CD14-positive monocyte (primary cell): ENCODE measurements at regions not wholly inside any gene's neighbourhood (a gene's known extent, or its start where the extent isn't known, plus 50 kb on each side); places are given as distances from the start of the nearest gene placed in this dataset.

ENCODE experiments used
- DNase-seq, 3 donors: peaks; one replicate each; pipeline ENCODE4 v3.0.0-alpha.2; 2011 to 2022
- H2AFZ ChIP-seq: 2 replicates; pipeline ENCODE4 v1.6.0; 2012; ENCODE audit warnings: mild to moderate bottlenecking, low read depth, low read length, inconsistent platforms; ENCODE audit not compliant: insufficient read depth, poor library complexity, severe bottlenecking
- H3K27ac ChIP-seq, 2 donors: 1 replicate in 1 of 2; 2 replicates in 1 of 2; pipeline ENCODE4 v1.5.1; 2012 to 2013; ENCODE audit warnings: low read length in 2 of 2, control low read depth in 1 of 2, inconsistent platforms in 1 of 2, low read depth in 1 of 2, mild to moderate bottlenecking in 1 of 2
- H3K27me3 ChIP-seq, 2 donors: one replicate each; pipeline versions ENCODE4 v1.6.0 to v1.6.1; 2011 to 2013; ENCODE audit warnings: low read length in 2 of 2; ENCODE audit not compliant: control insufficient read depth in 2 of 2, insufficient read depth in 2 of 2
- H3K36me3 ChIP-seq, 2 donors: replicated peaks in 1 of 2; 1 replicate in 1 of 2; 2 replicates in 1 of 2; pipeline versions ENCODE4 v1.5.1 to v1.6.1; 2012 to 2013; ENCODE audit warnings: low read length in 2 of 2, control low read depth in 1 of 2, inconsistent platforms in 1 of 2, mild to moderate bottlenecking in 1 of 2; ENCODE audit not compliant: insufficient read depth in 2 of 2, control insufficient read depth in 1 of 2
- H3K4me1 ChIP-seq, 2 donors: 1 replicate in 1 of 2; 2 replicates in 1 of 2; pipeline versions ENCODE4 v1.5.1 to v1.6.1; 2012 to 2013; ENCODE audit warnings: low read length in 2 of 2, control low read depth in 1 of 2, inconsistent platforms in 1 of 2, mild to moderate bottlenecking in 1 of 2, moderate library complexity in 1 of 2; ENCODE audit not compliant: insufficient read depth in 2 of 2, control insufficient read depth in 1 of 2
- H3K4me2 ChIP-seq: replicated peaks from 2 replicates; pipeline ENCODE3; 2012; ENCODE audit warnings: low read length, moderate library complexity, mild to moderate bottlenecking; ENCODE audit not compliant: poor library complexity, severe bottlenecking; ENCODE audit errors: extremely low read depth
- H3K4me3 ChIP-seq, 3 experiments: fragments of 200-600 bp in 1 of 3; sonication (generic) in 1 of 3; replicated peaks in 1 of 3; 1 replicate in 2 of 3; 2 replicates in 1 of 3; pipeline ENCODE4 v1.5.1; 2011 to 2013; ENCODE audit warnings: low read length in 3 of 3, mild to moderate bottlenecking in 3 of 3, control low read depth in 2 of 3, low read depth in 2 of 3, inconsistent platforms in 1 of 3, moderate library complexity in 1 of 3
- H3K79me2 ChIP-seq: 2 replicates; pipeline ENCODE4 v1.6.0; 2012; ENCODE audit warnings: mild to moderate bottlenecking, control low read depth, inconsistent platforms, low read length, moderate library complexity; ENCODE audit not compliant: insufficient read depth
- H3K9ac ChIP-seq: 2 replicates; pipeline ENCODE4 v1.6.0; 2017; ENCODE audit warnings: low read length, mild to moderate bottlenecking; ENCODE audit not compliant: insufficient read depth, poor library complexity, severe bottlenecking
- H3K9me3 ChIP-seq, 2 donors: replicated peaks in 1 of 2; 1 replicate in 1 of 2; 2 replicates in 1 of 2; pipeline versions ENCODE4 v1.5.1 to v1.6.1; 2012 to 2013; ENCODE audit warnings: low read length in 2 of 2, control low read depth in 1 of 2; ENCODE audit not compliant: control insufficient read depth in 1 of 2, insufficient read depth in 1 of 2
- H4K20me1 ChIP-seq: 2 replicates; pipeline ENCODE4 v1.6.0; 2012; ENCODE audit warnings: mild to moderate bottlenecking, low read length, control low read depth, moderate library complexity; ENCODE audit not compliant: insufficient read depth
- H3K27ac Mint-ChIP-seq, 7 donors: one replicate each; pipeline ENCODE4 v1.8.0; 2020; ENCODE audit warnings: mild to moderate bottlenecking in 7 of 7, mixed read lengths in 7 of 7, moderate library complexity in 6 of 7, inconsistent platforms in 2 of 7
- H3K27me3 Mint-ChIP-seq, 3 donors: one replicate each; pipeline ENCODE4 v1.8.0; 2021 to 2022; ENCODE audit warnings: low read depth in 3 of 3, mild to moderate bottlenecking in 3 of 3, mixed read lengths in 3 of 3, moderate library complexity in 3 of 3, inconsistent platforms in 1 of 3
- H3K36me3 Mint-ChIP-seq, 2 donors: one replicate each; pipeline ENCODE4 v1.8.0; 2020; ENCODE audit warnings: mixed read lengths in 2 of 2, inconsistent platforms in 1 of 2, mild to moderate bottlenecking in 1 of 2
- H3K4me1 Mint-ChIP-seq: one replicate; pipeline ENCODE4 v1.8.0; 2020; ENCODE audit warnings: mild to moderate bottlenecking, mixed read lengths
- H3K4me3 Mint-ChIP-seq, 2 donors: one replicate each; pipeline ENCODE4 v1.8.0; 2020; ENCODE audit warnings: mild to moderate bottlenecking in 2 of 2, mixed read lengths in 2 of 2, moderate library complexity in 1 of 2
- H3K9me3 Mint-ChIP-seq, 7 donors: one replicate each; pipeline ENCODE4 v1.8.0; 2020 to 2022; ENCODE audit warnings: mixed read lengths in 7 of 7, mild to moderate bottlenecking in 6 of 7, moderate library complexity in 6 of 7, inconsistent platforms in 2 of 7
- WGBS: methylation state at CpG from one replicate; pipeline ENCODE4 v1.1.5; 2013; ENCODE audit warnings: missing lambda C conversion rate; ENCODE audit not compliant: insufficient coverage; 5-methylcytosine and 5-hydroxymethylcytosine counted together
- intact Hi-C, 2 donors: fragments of 100-400 bp; cut with micrococcal nuclease; formaldehyde crosslinking; loops; one replicate each; pipeline versions ENCODE4 v1.15.0 to v1.15.1; 2023
- TF ChIP-seq, protein P1 (sequence below): fragments of 200-600 bp; IDR thresholded peaks from one replicate; pipeline ENCODE4 v1.8.0; 2022; ENCODE audit warnings: antibody characterized with exemption, mild to moderate bottlenecking

DNA sequence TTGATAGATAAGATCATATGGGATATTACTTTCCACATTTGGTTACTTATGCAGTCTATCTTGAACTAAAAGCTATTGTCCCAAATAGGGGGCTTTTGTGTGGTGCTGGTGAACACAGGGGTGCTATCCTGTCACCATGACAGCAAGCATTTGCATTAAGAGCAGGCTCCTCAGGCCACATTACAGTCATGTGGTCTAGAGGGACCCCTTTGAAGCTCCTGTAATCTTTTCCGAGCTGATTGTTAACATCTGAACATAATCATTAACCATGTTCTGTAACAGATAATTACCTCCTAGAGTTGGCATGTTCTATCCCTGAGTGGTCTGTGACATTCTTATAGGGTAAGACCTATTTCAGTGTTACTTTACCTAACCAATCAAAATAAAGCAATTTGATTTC, 178.8 kb downstream of the KTN1 start:
- Mint-ChIP-seq H3K27ac (no peak overlapping the region), H3K4me3 (no peak overlapping the region), H3K4me1 (no peaks in the 10 kb centered on the region), H3K27me3 (peaks cover 2 to 8% (median 2%) of the 10 kb centered on the region in 3 donors), H3K36me3 (no peaks in the 10 kb centered on the region), H3K9me3 (peaks cover 0 to 5% (median 0%) of the 10 kb centered on the region in 7 donors)
- H3K27me3 ChIP-seq = no peaks in the 10 kb centered on the region
- no peak overlapping the region for H2AFZ ChIP-seq
- no peaks in the 10 kb centered on the region for H3K4me1 ChIP-seq
- no peak overlapping the region for H3K4me2 ChIP-seq
- no CpG with 5 or more reads among the region's 1 CpG for WGBS
- TF ChIP-seq, protein P1, sequence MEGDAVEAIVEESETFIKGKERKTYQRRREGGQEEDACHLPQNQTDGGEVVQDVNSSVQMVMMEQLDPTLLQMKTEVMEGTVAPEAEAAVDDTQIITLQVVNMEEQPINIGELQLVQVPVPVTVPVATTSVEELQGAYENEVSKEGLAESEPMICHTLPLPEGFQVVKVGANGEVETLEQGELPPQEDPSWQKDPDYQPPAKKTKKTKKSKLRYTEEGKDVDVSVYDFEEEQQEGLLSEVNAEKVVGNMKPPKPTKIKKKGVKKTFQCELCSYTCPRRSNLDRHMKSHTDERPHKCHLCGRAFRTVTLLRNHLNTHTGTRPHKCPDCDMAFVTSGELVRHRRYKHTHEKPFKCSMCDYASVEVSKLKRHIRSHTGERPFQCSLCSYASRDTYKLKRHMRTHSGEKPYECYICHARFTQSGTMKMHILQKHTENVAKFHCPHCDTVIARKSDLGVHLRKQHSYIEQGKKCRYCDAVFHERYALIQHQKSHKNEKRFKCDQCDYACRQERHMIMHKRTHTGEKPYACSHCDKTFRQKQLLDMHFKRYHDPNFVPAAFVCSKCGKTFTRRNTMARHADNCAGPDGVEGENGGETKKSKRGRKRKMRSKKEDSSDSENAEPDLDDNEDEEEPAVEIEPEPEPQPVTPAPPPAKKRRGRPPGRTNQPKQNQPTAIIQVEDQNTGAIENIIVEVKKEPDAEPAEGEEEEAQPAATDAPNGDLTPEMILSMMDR = no peak
- H3K27ac ChIP-seq = no peak overlapping the region
- H3K79me2 ChIP-seq = no peaks in the 10 kb centered on the region
- no peaks in the 10 kb centered on the region for H4K20me1 ChIP-seq
- H3K36me3 ChIP-seq = no peaks in the 10 kb centered on the region
- H3K4me3 ChIP-seq = no peak overlapping the region
- no peak for DNase-seq
- no peak overlapping the region for H3K9ac ChIP-seq
- intact Hi-C loops = no loop called here
- H3K9me3 ChIP-seq = no peaks in the 10 kb centered on the region

DNA sequence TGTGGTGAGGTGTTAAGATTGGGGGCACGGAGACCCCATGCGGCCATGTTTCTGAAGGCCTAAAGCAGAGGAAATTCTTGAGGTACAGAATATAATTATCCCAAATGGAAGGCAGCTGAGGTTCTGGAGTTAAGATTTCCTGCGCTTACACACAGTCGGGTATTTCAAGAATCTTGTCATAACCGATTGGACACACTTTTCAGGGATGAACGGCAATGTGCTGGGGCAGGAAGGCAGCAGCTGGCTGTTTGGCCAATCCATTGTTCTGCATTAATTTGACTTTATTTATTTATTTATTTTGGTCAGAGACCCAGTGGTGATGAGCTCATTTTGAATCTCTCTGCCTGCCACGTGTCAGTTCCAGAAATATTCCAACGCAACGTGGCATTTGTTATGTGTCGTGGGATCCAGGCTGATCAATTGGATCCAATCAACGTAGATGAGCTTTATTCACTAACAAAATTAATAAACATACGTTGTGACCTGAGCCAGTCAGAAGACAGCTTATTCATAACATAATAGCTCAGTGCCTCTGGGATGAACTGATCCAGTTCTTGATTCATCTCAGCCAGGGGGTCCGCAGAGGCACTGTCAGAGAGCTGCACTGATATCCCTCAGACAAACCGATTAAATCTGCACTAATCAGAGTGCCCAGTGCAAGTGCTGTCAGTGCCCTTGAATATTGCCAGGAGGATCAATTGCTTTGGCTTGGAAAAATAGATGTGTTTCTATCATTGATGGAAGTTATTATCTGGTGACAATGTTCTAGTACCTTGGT, 181.0 kb downstream of the KTN1 start:
- intact Hi-C loops = no loop called here
- 98% methylated on average over 9 of the region's 14 CpGs for WGBS
- no peak overlapping the region for H3K4me3 ChIP-seq
- H3K27me3 ChIP-seq = peaks cover 0 to 2% of the 10 kb centered on the region in 2 donors
- no peak overlapping the region for H3K4me2 ChIP-seq
- Mint-ChIP-seq H3K27ac (no peak overlapping the region), H3K9me3 (peaks cover 0 to 11% (median 0%) of the 10 kb centered on the region in 7 donors), H3K4me3 (no peak overlapping the region), H3K36me3 (no peaks in the 10 kb centered on the region), H3K4me1 (no peaks in the 10 kb centered on the region), H3K27me3 (peaks cover 2 to 8% (median 3%) of the 10 kb centered on the region in 3 donors)
- H3K79me2 ChIP-seq = no peaks in the 10 kb centered on the region
- H3K36me3 ChIP-seq = no peaks in the 10 kb centered on the region
- H3K9ac ChIP-seq = no peak overlapping the region
- DNase-seq = no peak
- H2AFZ ChIP-seq = no peak overlapping the region
- no peak overlapping the region for H3K27ac ChIP-seq
- TF ChIP-seq, protein P1 = no peak
- H3K9me3 ChIP-seq = no peaks in the 10 kb centered on the region
- H3K4me1 ChIP-seq = no peaks in the 10 kb centered on the region
- no peaks in the 10 kb centered on the region for H4K20me1 ChIP-seq
